Caco-2 (cell line): ENCODE measurements at regions not wholly inside any gene's neighbourhood (a gene's known extent, or its start where the extent isn't known, plus 50 kb on each side); places are given as distances from the start of the nearest gene placed in this dataset.

Experiments
- BruUV-seq: library from RNA; stranded (reverse); fragments of 400-500 nt; replicated peaks from 2 replicates; lab custom pipeline; 2021; lab: Mats Ljungman, UMichigan
- CTCF ChIA-PET: fragments of 300-600 bp; sonication (Branson Sonifier 250); formaldehyde crosslinking; loops from one replicate; lab custom pipeline; 2022; ENCODE audit warnings: antibody characterized with exemption; lab: Charles Lee
- POLR2A ChIA-PET: fragments of 300-600 bp; sonication (Branson Sonifier 250); formaldehyde crosslinking; loops from one replicate; lab custom pipeline; 2022; ENCODE audit warnings: antibody characterized with exemption; lab: Charles Lee
- DNase-seq, 2 experiments: peaks; one replicate each; pipeline versions ENCODE4 v3.0.0 to v3.0.0-alpha.2; 2020 to 2022
- H3K27me3 ChIP-seq: replicated peaks from 2 replicates; pipeline ENCODE4 v1.6.0; 2011; ENCODE audit warnings: low read length; ENCODE audit not compliant: control insufficient read depth, insufficient read depth
- H3K36me3 ChIP-seq: 2 replicates; pipeline ENCODE4 v1.5.1; 2011; ENCODE audit warnings: low read length; ENCODE audit not compliant: control insufficient read depth, insufficient read depth
- H3K4me1 ChIP-seq: fragments of 250-450 bp; sonication (Bioruptor Pico); 2 replicates; pipeline ENCODE4 v1.5.1; 2020; ENCODE audit warnings: mild to moderate bottlenecking
- H3K4me3 ChIP-seq: 2 replicates; pipeline ENCODE4 v1.5.1; 2011; ENCODE audit warnings: low read depth, mild to moderate bottlenecking, control low read depth, low read length
- H3K9me3 ChIP-seq: fragments of 250-450 bp; sonication (Bioruptor Pico); 2 replicates; pipeline ENCODE4 v1.5.1; 2020; ENCODE audit warnings: mild to moderate bottlenecking, moderate library complexity
- H3K27ac Mint-ChIP-seq: one replicate; pipeline ENCODE4 v1.8.0; 2022; ENCODE audit warnings: mixed read lengths; ENCODE audit not compliant: unreplicated experiment
- H3K27me3 Mint-ChIP-seq: one replicate; pipeline ENCODE4 v1.8.0; 2022; ENCODE audit warnings: mixed read lengths; ENCODE audit not compliant: insufficient read depth, unreplicated experiment
- H3K36me3 Mint-ChIP-seq: one replicate; pipeline ENCODE4 v1.8.0; 2022; ENCODE audit warnings: mild to moderate bottlenecking, mixed read lengths; ENCODE audit not compliant: insufficient read depth, unreplicated experiment
- H3K4me1 Mint-ChIP-seq: one replicate; pipeline ENCODE4 v1.8.0; 2022; ENCODE audit warnings: low read depth, mixed read lengths; ENCODE audit not compliant: unreplicated experiment
- H3K4me3 Mint-ChIP-seq: one replicate; pipeline ENCODE4 v1.8.0; 2022; ENCODE audit warnings: mild to moderate bottlenecking, moderate library complexity, mixed read lengths; ENCODE audit not compliant: unreplicated experiment
- H3K9me3 Mint-ChIP-seq: one replicate; pipeline ENCODE4 v1.8.0; 2022; ENCODE audit warnings: mixed read lengths; ENCODE audit not compliant: unreplicated experiment
- CTCF ChIP-seq, 2 experiments: fragments of 200-600 bp in 1 of 2; IDR thresholded peaks; 1 replicate in 1 of 2; 2 replicates in 1 of 2; pipeline versions ENCODE4 v1.5.1 to v1.8.0; 2011 to 2022; ENCODE audit warnings: antibody characterized with exemption in 1 of 2, control low read depth in 1 of 2, inconsistent platforms in 1 of 2, low read depth in 1 of 2, low read length in 1 of 2, mild to moderate bottlenecking in 1 of 2, moderate library complexity in 1 of 2; ENCODE audit not compliant: insufficient read depth in 1 of 2, severe bottlenecking in 1 of 2, unreplicated experiment in 1 of 2
- intact Hi-C: fragments of 100-400 bp; cut with micrococcal nuclease; formaldehyde crosslinking; loops from one replicate; pipeline ENCODE4 v1.10.0; 2022; ENCODE audit not compliant: unreplicated experiment

DNA sequence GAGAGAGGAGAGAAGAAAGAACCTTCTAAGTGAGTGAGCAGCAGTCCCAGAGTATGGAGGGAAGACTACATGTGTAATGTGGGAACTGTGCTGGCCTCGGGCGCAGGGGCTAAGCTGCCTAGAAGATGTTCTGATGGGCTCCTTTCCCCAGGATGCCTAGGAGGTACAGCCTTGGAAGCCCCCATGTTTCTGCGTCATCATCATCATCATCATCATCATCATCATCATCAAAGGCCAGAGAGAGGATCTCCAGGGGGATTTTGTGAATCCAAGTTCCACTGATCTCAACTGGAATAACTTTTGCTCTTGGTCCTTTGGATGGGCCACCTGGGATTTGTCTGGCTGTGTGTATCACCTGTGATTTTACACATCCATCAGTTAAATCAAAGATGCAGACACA lies 86.0 kb downstream of the BUB3 start:
- POLR2A ChIA-PET: no interaction called here
- Histone ChIP-seq H3K36me3 (no peaks in the 10 kb centered on the region), H3K27me3 (no peaks in the 10 kb centered on the region), H3K4me3 (no peak overlapping the region), H3K9me3 (no peaks in the 10 kb centered on the region), H3K4me1 (no peaks in the 10 kb centered on the region)
- DNase-seq: no peak
- no peak overlapping the region for H3K27ac Mint-ChIP-seq
- no peak overlapping the region for H3K4me3 Mint-ChIP-seq
- intact Hi-C loops: no loop called here
- no peak for TF ChIP-seq CTCF (IDR thresholded peaks at IDR 0.05; ENCODE audit: insufficient read depth in 1 of 2, low read depth in 1 of 2, low read length in 1 of 2, severe bottlenecking in 1 of 2, unreplicated experiment in 1 of 2)
- H3K4me1 Mint-ChIP-seq: no peaks in the 10 kb centered on the region
- CTCF ChIA-PET: no interaction called here
- H3K9me3 Mint-ChIP-seq: peaks cover 3% of the 10 kb centered on the region
- BruUV-seq: no TSS peak
- H3K27me3 Mint-ChIP-seq: peaks cover 2% of the 10 kb centered on the region
- no peaks in the 10 kb centered on the region for H3K36me3 Mint-ChIP-seq

GRCh38 chr10:123240776-123241175 lies 86.6 kb downstream of the BUB3 start:
- CTCF ChIA-PET: no interaction called here
- H3K4me1 Mint-ChIP-seq: no peaks in the 10 kb centered on the region
- no peaks in the 10 kb centered on the region for H3K9me3 Mint-ChIP-seq

DNA sequence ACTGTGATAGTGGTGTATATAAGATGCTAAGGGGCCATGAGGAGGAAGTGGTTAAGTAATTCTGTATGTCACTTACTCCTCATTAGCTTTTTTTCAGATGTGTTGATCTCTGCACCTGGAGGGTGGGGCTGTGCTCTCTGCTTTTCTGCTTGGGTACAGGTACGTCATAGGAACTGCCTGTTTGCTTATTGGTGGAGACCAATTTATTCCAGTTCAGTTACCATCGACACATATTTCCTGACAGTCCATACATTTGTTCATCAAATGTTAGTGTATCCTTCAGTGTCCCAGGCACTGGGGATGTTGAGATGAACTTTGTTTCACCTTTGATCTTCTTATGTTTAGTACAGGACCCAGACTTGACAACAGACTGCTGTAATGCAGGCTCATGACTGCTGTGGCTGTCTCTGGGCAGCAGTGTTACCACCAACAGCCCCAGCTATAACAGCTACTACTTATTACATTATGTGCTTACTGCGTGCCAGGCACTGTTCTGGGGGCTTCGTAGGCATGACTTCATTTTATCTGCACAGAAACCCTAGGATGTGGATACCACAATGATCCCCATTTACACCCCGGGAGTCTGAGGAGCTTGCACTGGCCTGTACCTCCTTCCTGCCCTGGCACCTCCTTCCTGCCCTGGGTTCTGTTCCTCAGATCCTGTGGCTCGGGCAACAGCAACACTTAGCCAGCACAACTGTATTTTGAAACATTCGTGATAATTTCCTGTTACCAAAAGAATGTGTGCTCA lies 87.4 kb downstream of the BUB3 start:
- no peaks in the 10 kb centered on the region for H3K36me3 ChIP-seq
- no peaks in the 10 kb centered on the region for H3K4me1 ChIP-seq
- H3K27me3 Mint-ChIP-seq: peaks cover 2% of the 10 kb centered on the region
- CTCF ChIA-PET: no interaction called here
- POLR2A ChIA-PET: no interaction called here
- H3K9me3 ChIP-seq: no peaks in the 10 kb centered on the region
- no peak overlapping the region for H3K27ac Mint-ChIP-seq
- TF ChIP-seq CTCF (IDR thresholded peaks at IDR 0.05; ENCODE audit: insufficient read depth in 1 of 2, low read depth in 1 of 2, low read length in 1 of 2, severe bottlenecking in 1 of 2, unreplicated experiment in 1 of 2): no peak
- no peaks in the 10 kb centered on the region for H3K36me3 Mint-ChIP-seq
- intact Hi-C loops: no loop called here
- no TSS peak for BruUV-seq
- no peak for DNase-seq
- H3K4me3 Mint-ChIP-seq: no peak overlapping the region
- H3K9me3 Mint-ChIP-seq: no peaks in the 10 kb centered on the region
- no peak overlapping the region for H3K4me3 ChIP-seq
- H3K27me3 ChIP-seq: no peaks in the 10 kb centered on the region
- no peaks in the 10 kb centered on the region for H3K4me1 Mint-ChIP-seq

More at GRCh38 chr10:123240776-123241175, 86.6 kb downstream of the BUB3 start:
- Mint-ChIP-seq H3K27ac (no peak overlapping the region), H3K36me3 (no peaks in the 10 kb centered on the region), H3K27me3 (peaks cover 2% of the 10 kb centered on the region), H3K4me3 (no peak overlapping the region)
- POLR2A ChIA-PET: no interaction called here
- Histone ChIP-seq H3K27me3 (no peaks in the 10 kb centered on the region), H3K9me3 (no peaks in the 10 kb centered on the region), H3K4me3 (no peak overlapping the region), H3K36me3 (no peaks in the 10 kb centered on the region), H3K4me1 (no peaks in the 10 kb centered on the region)
- no peak for DNase-seq
- intact Hi-C loops: no loop called here
- BruUV-seq: no TSS peak
- no peak for TF ChIP-seq CTCF (IDR thresholded peaks at IDR 0.05; ENCODE audit: insufficient read depth in 1 of 2, low read depth in 1 of 2, low read length in 1 of 2, severe bottlenecking in 1 of 2, unreplicated experiment in 1 of 2)
